SK-N-MC (cell line): ENCODE measurements at regions not wholly inside any gene's neighbourhood (a gene's known extent, or its start where the extent isn't known, plus 50 kb on each side); places are given as distances from the start of the nearest gene placed in this dataset.

Experiments used
- DNase-seq: peaks from one replicate; pipeline ENCODE4 v3.0.0-alpha.2; 2011; ENCODE audit warnings: low read depth, low spot score
- H3K27ac ChIP-seq: fragments of 200-600 bp; sonication (generic); 2 replicates; pipeline ENCODE4 v1.5.1; 2016; ENCODE audit warnings: mixed run types
- H3K36me3 ChIP-seq: fragments of 200-600 bp; sonication (generic); 2 replicates; pipeline ENCODE4 v1.6.1; 2017; ENCODE audit warnings: antibody characterized with exemption, low read length, mixed read lengths; ENCODE audit not compliant: insufficient read depth
- H3K4me3 ChIP-seq: fragments of 200-600 bp; sonication (generic); 2 replicates; pipeline ENCODE4 v1.5.1; 2016
- H3K9ac ChIP-seq: fragments of 200-600 bp; sonication (generic); 2 replicates; pipeline ENCODE4 v1.8.0; 2017; ENCODE audit warnings: mixed run types, mixed read lengths; ENCODE audit not compliant: insufficient read length
- H3K9me3 ChIP-seq: fragments of 200-600 bp; sonication (generic); 2 replicates; pipeline ENCODE4 v1.6.1; 2017; ENCODE audit warnings: low read depth, mild to moderate bottlenecking, antibody characterized with exemption, low read length, moderate library complexity, mixed read lengths
- EZH2 ChIP-seq: fragments of 200-600 bp; sonication (generic); IDR thresholded peaks from one replicate; pipeline ENCODE4 v1.6.1; 2017; ENCODE audit warnings: antibody characterized with exemption
- FOXP2 ChIP-seq: optimal IDR thresholded peaks from 2 replicates; pipeline ENCODE3; 2011; ENCODE audit warnings: mild to moderate bottlenecking, moderate library complexity; ENCODE audit not compliant: insufficient read depth; ENCODE audit errors: extremely low read length, control extremely low read depth
- POLR2AphosphoS5 ChIP-seq: IDR thresholded peaks from 2 replicates; pipeline ENCODE4 v1.6.1; 2012; ENCODE audit warnings: mild to moderate bottlenecking, low read depth, low read length, borderline replicate concordance

GRCh38 chr11:116104498-116105174 is 600.4 kb upstream of the CADM1 start:
- no peak overlapping the region for H3K9ac ChIP-seq
- no peaks in the 10 kb centered on the region for H3K9me3 ChIP-seq
- no peaks in the 10 kb centered on the region for H3K36me3 ChIP-seq
- H3K27ac ChIP-seq: no peak overlapping the region
- no peak overlapping the region for H3K4me3 ChIP-seq
- TF ChIP-seq POLR2AphosphoS5 (no peak), FOXP2 (no peak), EZH2 (no peak)
- no peak for DNase-seq

- Histone ChIP-seq H3K9me3 (no peaks in the 10 kb centered on the region), H3K4me3 (no peak overlapping the region), H3K27ac (no peak overlapping the region), H3K9ac (no peak overlapping the region), H3K36me3 (no peaks in the 10 kb centered on the region)
- DNase-seq: no peak
- no peak for TF ChIP-seq EZH2
- no peak for TF ChIP-seq POLR2AphosphoS5
- no peak for TF ChIP-seq FOXP2
These were observed 597.7 kb upstream of the CADM1 start for GRCh38 chr11:116101902-116102301.

GRCh38 chr11:116100016-116100415 is 595.8 kb upstream of the CADM1 start:
- Histone ChIP-seq H3K36me3 (no peaks in the 10 kb centered on the region), H3K9me3 (no peaks in the 10 kb centered on the region), H3K27ac (no peak overlapping the region), H3K4me3 (no peak overlapping the region), H3K9ac (no peak overlapping the region)
- DNase-seq: no peak
- no peak for TF ChIP-seq POLR2AphosphoS5

GRCh38 chr11:116099541-116099940 is 595.3 kb upstream of the CADM1 start:
- H3K9ac ChIP-seq: no peak overlapping the region
- H3K4me3 ChIP-seq: no peak overlapping the region
- H3K27ac ChIP-seq: no peak overlapping the region
- no peak for DNase-seq
- no peaks in the 10 kb centered on the region for H3K9me3 ChIP-seq
- no peaks in the 10 kb centered on the region for H3K36me3 ChIP-seq
- TF ChIP-seq EZH2: no peak
- TF ChIP-seq FOXP2: no peak
- TF ChIP-seq POLR2AphosphoS5: no peak

- Histone ChIP-seq H3K9me3 (no peaks in the 10 kb centered on the region), H3K27ac (no peak overlapping the region), H3K4me3 (no peak overlapping the region), H3K36me3 (no peaks in the 10 kb centered on the region), H3K9ac (no peak overlapping the region)
- TF ChIP-seq FOXP2 (no peak), POLR2AphosphoS5 (no peak), EZH2 (no peak)
- no peak for DNase-seq
These were observed 592.2 kb upstream of the CADM1 start for GRCh38 chr11:116096272-116096995.

GRCh38 chr11:116093481-116094270 is 589.5 kb upstream of the CADM1 start:
- Histone ChIP-seq H3K9ac (no peak overlapping the region), H3K4me3 (no peak overlapping the region), H3K36me3 (no peaks in the 10 kb centered on the region), H3K9me3 (no peaks in the 10 kb centered on the region), H3K27ac (no peak overlapping the region)
- no peak for TF ChIP-seq EZH2
- no peak for TF ChIP-seq FOXP2
- no peak for TF ChIP-seq POLR2AphosphoS5
- no peak for DNase-seq

- no peak for TF ChIP-seq POLR2AphosphoS5
- no peak for TF ChIP-seq EZH2
- TF ChIP-seq FOXP2: no peak
- H3K9ac ChIP-seq: no peak overlapping the region
- no peak for DNase-seq
- H3K27ac ChIP-seq: no peak overlapping the region
- H3K9me3 ChIP-seq: no peaks in the 10 kb centered on the region
- no peaks in the 10 kb centered on the region for H3K36me3 ChIP-seq
- no peak overlapping the region for H3K4me3 ChIP-seq
These were observed 588.9 kb upstream of the CADM1 start for GRCh38 chr11:116093065-116093464.

GRCh38 chr11:116086426-116086825 is 582.2 kb upstream of the CADM1 start:
- no peak for TF ChIP-seq POLR2AphosphoS5
- TF ChIP-seq FOXP2: no peak
- TF ChIP-seq EZH2: no peak
- H3K27ac ChIP-seq: no peak overlapping the region
- no peak for DNase-seq
- no peaks in the 10 kb centered on the region for H3K9me3 ChIP-seq
- no peaks in the 10 kb centered on the region for H3K36me3 ChIP-seq
- H3K9ac ChIP-seq: no peak overlapping the region
- no peak overlapping the region for H3K4me3 ChIP-seq
